GM21717 (cell line): ENCODE measurements at regions not wholly inside any gene's neighbourhood (a gene's known extent, or its start where the extent isn't known, plus 50 kb on each side); places are given as distances from the start of the nearest gene placed in this dataset.
A peak's percentile ranks its signal among the peaks of the same experiment; 100 is the strongest.

Source experiments
- ATAC-seq: cut with Tn5 transposase; IDR thresholded peaks from one replicate; pipeline ENCODE4 v1.9.1; 2021; ENCODE audit warnings: mild to moderate bottlenecking, moderate library complexity; ENCODE audit not compliant: unreplicated experiment

GRCh38 chr2:20150110-20150706 lies 74.7 kb downstream of the SDC1 start:
- no peak for ATAC-seq

GRCh38 chr2:20149703-20150030 lies 75.3 kb downstream of the SDC1 start:
- ATAC-seq, result no peak

GRCh38 chr2:20148923-20149702 lies 75.8 kb downstream of the SDC1 start:
- ATAC-seq, result no peak

- ATAC-seq, result no peak
Measured at GRCh38 chr2:20148426-20148922, 76.5 kb downstream of the SDC1 start.

GRCh38 chr2:20147351-20147750 lies 77.6 kb downstream of the SDC1 start:
- ATAC-seq, result no peak

GRCh38 chr2:20146401-20146800 lies 78.5 kb downstream of the SDC1 start:
- no peak for ATAC-seq

GRCh38 chr2:20145497-20146193 lies 79.3 kb downstream of the SDC1 start:
- peak; percentile 81 for ATAC-seq

GRCh38 chr2:20144861-20145260 lies 80.1 kb downstream of the SDC1 start:
- ATAC-seq, result peak; percentile 51

- ATAC-seq, result no peak
Measured at GRCh38 chr2:20144196-20144595, 80.7 kb downstream of the SDC1 start.

GRCh38 chr2:20143263-20143662 lies 81.7 kb downstream of the SDC1 start:
- ATAC-seq, result no peak

- no peak for ATAC-seq
Measured at GRCh38 chr2:20141806-20142205, 83.1 kb downstream of the SDC1 start.

- no peak for ATAC-seq
Measured at GRCh38 chr2:20141056-20141762, 83.7 kb downstream of the SDC1 start.

GRCh38 chr2:20140321-20141055 lies 84.4 kb downstream of the SDC1 start:
- ATAC-seq, result no peak

GRCh38 chr2:20139407-20140172 lies 85.3 kb downstream of the SDC1 start:
- ATAC-seq, result no peak

- no peak for ATAC-seq
Measured at GRCh38 chr2:20138696-20139095, 86.2 kb downstream of the SDC1 start.

- ATAC-seq, result no peak
Measured at GRCh38 chr2:20137884-20138283, 86.5 kb upstream of the LAPTM4A start.

- no peak for ATAC-seq
Measured at GRCh38 chr2:20137131-20137571, 85.7 kb upstream of the LAPTM4A start.

- no peak for ATAC-seq
Measured at GRCh38 chr2:20136149-20136548, 84.7 kb upstream of the LAPTM4A start.

GRCh38 chr2:20135631-20136050 lies 84.2 kb upstream of the LAPTM4A start:
- peak; percentile 83 for ATAC-seq
